ENCODE measurements at regions not wholly inside any gene's neighbourhood (a gene's known extent, or its start where the extent isn't known, plus 50 kb on each side); places are given as distances from the start of the nearest gene placed in this dataset.

- 2% methylated on average over 3 of the region's 3 CpGs for WGBS (ENCODE audit: low lambda C conversion rate)
- Histone ChIP-seq H3K4me2 (ENCODE audit: low read depth, low read length) (no peak overlapping the region), H3K79me2 (ENCODE audit: insufficient read depth, low read length) (no peaks in the 10 kb centered on the region), H4K20me1 (ENCODE audit: insufficient read depth, low read length) (no peaks in the 10 kb centered on the region), H3K27ac (ENCODE audit: extremely low read length, insufficient read depth, low read length) (no peak overlapping the region), H3K9me3 (ENCODE audit: low read length) (no peaks in the 10 kb centered on the region), H3K36me3 (replicated peaks in 1 of 2; ENCODE audit: control insufficient read depth in 1 of 2, insufficient read depth in 2 of 2, low read length in 2 of 2) (no peaks in the 10 kb centered on the region), H3K27me3 (ENCODE audit: control insufficient read depth in 1 of 2, insufficient read depth in 2 of 2, low read length in 2 of 2) (no peaks in the 10 kb centered on the region), H3K4me3 (replicated peaks in 1 of 3; ENCODE audit: insufficient read depth in 1 of 3, low read depth in 2 of 3, low read length in 3 of 3) (no peak overlapping the region), H2AFZ (ENCODE audit: low read length) (no peak overlapping the region), H3K4me1 (ENCODE audit: insufficient read depth, low read length) (no peaks in the 10 kb centered on the region), H3K9ac (ENCODE audit: insufficient read depth, low read depth, low read length) (no peak overlapping the region)
- no peak for ATAC-seq
- BruUV-seq (replicated peaks): no TSS peak
- in situ Hi-C loops (cut with HindIII; ENCODE audit: extremely low pct_ligation_motif_present, low pct_unique_long_range_greater_than_20kb) (no loop called here), intact Hi-C loops (cut with micrococcal nuclease; ENCODE audit: unreplicated experiment) (no loop called here)
- no peak for TF ChIP-seq ZNF430 (CRISPR knock-in tag; IDR thresholded peaks at IDR 0.05)
- no peak for TF ChIP-seq ZFYVE20 (CRISPR knock-in tag; IDR thresholded peaks at IDR 0.05; ENCODE audit: borderline replicate concordance, low read depth)
- TF ChIP-seq ZBTB1 (CRISPR knock-in tag; IDR thresholded peaks at IDR 0.05; ENCODE audit: borderline replicate concordance): no peak
- no peak for TF ChIP-seq ZNF878 (CRISPR knock-in tag; IDR thresholded peaks at IDR 0.05)
- TF ChIP-seq SRSF4 (IDR thresholded peaks at IDR 0.05; ENCODE audit: low read depth, low read length, poor library complexity, severe bottlenecking): no peak
- TF ChIP-seq ZC3H13 (CRISPR knock-in tag; IDR thresholded peaks at IDR 0.05): no peak
- no peak for TF ChIP-seq KLF11 (CRISPR knock-in tag; IDR thresholded peaks at IDR 0.05)
- TF ChIP-seq CEBPB (IDR thresholded peaks at IDR 0.05; ENCODE audit: borderline replicate concordance, low read depth, low read length): no peak
- no peak for TF ChIP-seq IRF1 (CRISPR knock-in tag; IDR thresholded peaks at IDR 0.05; ENCODE audit: low read depth)
- no peak for TF ChIP-seq JUNB (CRISPR knock-in tag; IDR thresholded peaks at IDR 0.05; ENCODE audit: borderline replicate concordance)
- TF ChIP-seq PREB (CRISPR knock-in tag; IDR thresholded peaks at IDR 0.05): no peak
- TF ChIP-seq ZNF441 (CRISPR knock-in tag; IDR thresholded peaks at IDR 0.05; ENCODE audit: borderline replicate concordance): no peak
- no peak for TF ChIP-seq JARID2 (CRISPR knock-in tag; IDR thresholded peaks at IDR 0.05; ENCODE audit: insufficient replicate concordance)
- no peak for TF ChIP-seq PRDM15 (CRISPR knock-in tag; IDR thresholded peaks at IDR 0.05)
- no peak for TF ChIP-seq MED8 (CRISPR knock-in tag; IDR thresholded peaks at IDR 0.05; ENCODE audit: insufficient replicate concordance)
- TF ChIP-seq ZNF44 (CRISPR knock-in tag; IDR thresholded peaks at IDR 0.05): no peak
- no peak for TF ChIP-seq ZBTB37 (CRISPR knock-in tag; IDR thresholded peaks at IDR 0.05)
- no peak for TF ChIP-seq ETV5 (CRISPR knock-in tag; IDR thresholded peaks at IDR 0.05; ENCODE audit: borderline replicate concordance)
- no peak for TF ChIP-seq KDM5A (IDR thresholded peaks at IDR 0.05; ENCODE audit: borderline replicate concordance, low read length)
- CTCF ChIA-PET (ENCODE audit: low intra/inter-chr PET ratio, low total read pairs): no interaction called here
- no peak for DNase-seq (ENCODE audit: low spot score)
- POLR2A ChIA-PET: no interaction called here
- no peak for FAIRE-seq
Measured at GRCh38 chr12:108409481-108409880, 70.4 kb upstream of the CMKLR1 start.
